GM04503 (cell line): ENCODE measurements at regions not wholly inside any gene's neighbourhood (a gene's known extent, or its start where the extent isn't known, plus 50 kb on each side); places are given as distances from the start of the nearest gene placed in this dataset.

Experiments used
- DNase-seq: peaks from one replicate; pipeline ENCODE4 v3.0.0-alpha.2; 2012; ENCODE audit warnings: low read depth

GRCh38 chr1:57996400-57996799 is 550.1 kb downstream of the OMA1 start:
- DNase-seq: no peak

DNA sequence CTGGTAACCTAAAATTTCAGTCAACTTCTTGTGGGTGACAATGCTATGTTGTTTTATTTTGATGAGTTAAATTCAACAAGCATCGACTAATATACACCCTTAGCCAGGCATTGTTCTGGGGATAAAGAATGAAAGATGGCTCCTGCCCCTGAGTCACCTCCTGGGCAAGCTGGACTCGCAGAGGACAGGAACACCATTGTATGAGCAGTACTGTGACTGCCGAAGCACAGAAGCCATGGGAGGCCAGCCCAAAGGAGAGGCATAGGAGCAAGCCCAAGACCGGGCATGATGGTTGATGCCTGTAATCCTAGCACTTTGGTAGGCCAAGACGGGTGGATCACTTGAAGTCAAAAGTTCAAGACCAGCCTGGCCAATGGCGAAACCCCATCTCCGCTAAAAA is 555.2 kb downstream of the OMA1 start:
- no peak for DNase-seq

DNA sequence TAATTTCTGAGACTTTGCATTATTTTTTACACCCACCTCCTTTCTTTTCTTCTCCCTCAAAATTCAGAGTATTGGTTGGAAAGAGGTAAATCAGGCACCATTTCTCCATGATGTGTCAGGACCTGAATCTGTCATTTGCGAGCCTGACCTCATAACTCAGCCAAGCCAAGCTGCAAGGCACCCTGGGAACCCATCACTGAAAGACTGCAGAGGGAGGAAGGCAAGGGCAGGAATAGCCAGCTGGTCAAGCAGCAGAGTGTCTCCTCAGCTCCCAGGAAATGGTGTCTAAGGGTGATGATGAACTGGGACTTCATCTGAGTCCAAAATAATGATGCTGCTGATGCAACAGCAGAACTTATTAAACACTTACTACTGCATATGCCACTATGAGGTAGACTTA is 556.6 kb downstream of the OMA1 start:
- DNase-seq: no peak

DNA sequence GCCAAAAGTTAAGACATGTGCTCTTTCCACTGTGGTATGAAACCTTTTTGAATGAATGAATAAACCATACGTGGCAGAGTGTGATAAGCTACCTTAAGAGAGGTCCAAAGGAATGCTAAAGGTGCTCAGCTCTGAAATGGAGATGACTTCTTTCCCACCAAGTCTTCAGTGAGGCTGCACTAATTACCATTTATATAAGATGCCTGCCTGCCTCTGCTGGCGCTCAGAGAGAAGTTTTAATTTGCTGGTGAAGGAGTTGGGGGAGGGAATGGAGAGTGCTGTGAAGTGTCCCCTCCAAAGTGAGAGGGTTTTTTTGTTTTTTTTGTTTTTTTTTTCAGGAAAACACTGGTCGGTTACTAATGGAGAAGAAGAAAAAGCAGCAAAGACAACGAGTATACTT is 559.0 kb downstream of the OMA1 start:
- DNase-seq: no peak

DNA sequence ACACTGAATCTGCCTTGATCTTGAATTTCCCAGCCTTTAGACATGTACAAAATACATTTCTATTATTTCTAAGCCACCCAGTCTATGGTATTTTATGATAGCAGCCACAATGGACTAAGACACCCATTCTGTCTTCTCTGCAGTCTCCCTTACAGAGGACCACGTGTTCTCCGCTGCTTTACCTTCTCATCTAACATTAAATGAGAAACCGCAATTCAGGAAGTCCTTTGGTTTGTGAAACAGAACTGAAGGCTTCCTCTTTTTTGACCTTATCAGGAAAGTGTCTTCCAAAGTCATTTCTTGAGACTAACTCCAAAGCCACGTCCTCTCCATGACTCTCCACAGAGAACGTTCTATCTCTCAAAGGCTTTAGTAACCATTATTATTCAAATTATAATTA is 560.1 kb downstream of the OMA1 start:
- no peak for DNase-seq

DNA sequence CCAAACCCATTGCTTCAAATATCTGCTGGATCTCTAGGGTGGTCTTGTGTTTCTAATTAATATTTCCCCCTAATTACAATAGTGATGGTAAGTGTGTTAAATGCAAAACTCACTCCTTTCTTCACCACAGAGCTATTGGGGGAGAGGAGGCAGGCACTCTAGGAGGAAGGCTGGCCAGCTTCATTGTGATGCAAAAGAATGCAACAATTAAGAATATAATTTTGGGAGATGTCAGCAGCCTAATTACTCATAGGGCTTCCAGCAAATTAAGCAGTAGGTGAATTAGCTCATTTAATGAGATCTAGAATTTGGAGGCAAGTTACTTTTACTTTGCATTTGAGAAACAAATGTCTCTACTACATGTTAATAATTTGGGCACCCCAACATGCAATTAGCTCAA is 560.4 kb upstream of the DAB1 start:
- DNase-seq: no peak

GRCh38 chr1:57983441-57983840 is 559.6 kb upstream of the DAB1 start:
- DNase-seq: no peak

- DNase-seq: no peak
These were observed 559.0 kb upstream of the DAB1 start for GRCh38 chr1:57982852-57983251.

- no peak for DNase-seq
These were observed 552.4 kb upstream of the DAB1 start for GRCh38 chr1:57976216-57976615.

- DNase-seq: no peak
These were observed 544.5 kb upstream of the DAB1 start for GRCh38 chr1:57968321-57968720.

DNA sequence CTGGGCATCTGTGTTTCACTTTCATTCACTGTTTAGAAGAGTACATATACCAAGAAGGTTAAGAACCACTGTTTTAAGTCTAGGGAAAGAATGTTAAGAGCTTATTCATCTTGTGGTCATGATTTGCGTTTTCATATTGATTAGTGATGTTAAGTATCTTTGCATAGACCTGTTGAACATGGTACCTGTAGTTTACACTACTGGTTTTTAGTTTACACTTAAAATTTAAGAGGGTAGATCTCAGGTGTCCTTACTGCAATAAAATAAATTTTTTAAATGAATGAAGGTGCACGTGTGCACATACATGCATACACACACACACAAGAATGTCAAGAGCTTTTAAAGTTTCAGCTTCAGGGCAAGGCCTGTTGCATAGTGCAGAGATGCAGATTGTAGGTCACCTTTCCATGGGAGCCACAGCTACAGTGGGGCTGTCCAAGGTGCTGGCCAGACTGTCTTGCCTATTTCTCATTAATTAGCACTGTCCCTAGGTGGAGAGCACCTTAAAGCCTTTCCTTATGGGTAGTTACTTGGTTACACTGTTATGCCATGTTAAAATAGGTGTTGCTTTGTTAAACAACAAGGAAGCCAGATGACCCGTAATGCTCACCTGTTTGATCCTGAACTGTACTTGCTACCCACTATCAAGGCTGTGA is 543.0 kb upstream of the DAB1 start:
- no peak for DNase-seq

DNA sequence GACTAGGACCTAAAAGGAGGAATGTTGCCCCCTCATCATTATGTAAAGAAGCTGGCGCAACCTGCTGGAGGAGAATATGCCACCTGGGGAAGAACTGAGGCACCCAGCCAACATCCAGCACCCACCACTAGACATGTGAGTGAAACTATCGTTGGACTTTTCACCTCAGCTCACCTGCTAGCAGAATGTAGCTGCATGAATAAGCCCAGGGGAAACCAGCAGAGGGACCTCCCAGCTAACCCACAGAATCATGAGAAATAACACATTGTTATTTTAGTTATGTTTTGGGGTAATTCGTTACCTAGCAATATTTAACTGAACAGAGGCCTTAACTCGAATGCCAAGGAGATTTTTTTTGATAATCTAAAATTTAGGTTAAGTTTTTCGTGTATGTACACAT is 542.5 kb upstream of the DAB1 start:
- no peak for DNase-seq

- no peak for DNase-seq
These were observed 539.7 kb upstream of the DAB1 start for GRCh38 chr1:57963581-57963980.

- DNase-seq: no peak
These were observed 535.8 kb upstream of the DAB1 start for GRCh38 chr1:57959531-57960241.

- no peak for DNase-seq
These were observed 533.7 kb upstream of the DAB1 start for GRCh38 chr1:57957576-57957975.

DNA sequence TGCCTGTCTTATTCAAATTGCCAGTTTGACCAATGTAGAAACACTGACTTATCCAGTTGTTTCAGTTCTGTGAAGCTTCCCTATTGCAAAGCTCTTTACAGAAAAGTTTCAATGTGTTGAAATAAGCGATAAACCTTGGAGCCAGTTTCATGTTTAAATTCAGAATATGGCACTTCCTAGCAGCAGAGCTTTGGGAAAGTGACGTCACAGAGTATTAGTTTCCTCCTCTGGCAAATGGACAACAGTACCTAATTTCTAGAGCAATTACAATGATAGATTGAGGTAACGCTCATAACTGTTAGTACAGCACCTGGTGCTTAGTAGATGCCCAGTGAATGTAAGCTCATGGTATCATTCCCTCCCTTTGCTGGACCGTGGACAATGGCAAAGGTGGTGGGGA is 527.5 kb upstream of the DAB1 start:
- DNase-seq: no peak

- DNase-seq: no peak
These were observed 525.3 kb upstream of the DAB1 start for GRCh38 chr1:57949168-57949567.

DNA sequence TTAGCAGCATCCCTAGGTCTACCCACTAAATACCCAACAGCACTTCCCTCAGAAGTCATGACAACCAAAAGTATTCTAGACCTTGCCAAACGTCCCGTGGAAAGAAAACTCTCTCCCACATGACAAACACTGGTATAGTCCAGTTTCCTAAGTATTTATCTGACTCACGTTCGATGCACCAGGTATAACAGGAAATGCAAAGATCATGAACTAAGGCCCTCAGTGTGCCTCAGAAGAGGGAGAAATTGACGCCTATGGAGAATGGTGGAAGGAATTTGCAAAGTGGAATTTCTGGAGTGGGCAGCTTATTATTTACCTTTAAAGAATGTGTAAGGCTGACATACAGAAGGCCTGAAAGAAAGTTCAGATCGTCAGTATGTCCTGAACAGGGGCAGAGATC is 523.6 kb upstream of the DAB1 start:
- no peak for DNase-seq

DNA sequence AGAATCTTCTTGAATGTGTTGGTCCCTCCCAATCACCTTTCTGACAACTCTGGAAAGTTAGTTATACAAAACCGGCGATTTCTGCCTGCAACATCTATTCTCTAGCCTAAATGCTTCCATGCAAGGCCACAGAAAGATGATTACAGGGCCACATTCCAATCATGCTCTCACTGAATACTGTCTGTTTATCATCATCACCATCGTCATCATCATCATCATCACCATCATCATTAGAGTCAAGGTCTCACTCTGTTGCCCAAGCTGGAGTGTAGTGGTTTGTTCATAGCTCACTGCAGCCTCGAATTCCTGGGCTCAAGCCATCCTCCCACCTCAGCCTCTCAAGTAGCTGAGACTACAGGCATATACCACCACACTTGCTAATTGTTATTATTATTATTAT is 521.2 kb upstream of the DAB1 start:
- no peak for DNase-seq

DNA sequence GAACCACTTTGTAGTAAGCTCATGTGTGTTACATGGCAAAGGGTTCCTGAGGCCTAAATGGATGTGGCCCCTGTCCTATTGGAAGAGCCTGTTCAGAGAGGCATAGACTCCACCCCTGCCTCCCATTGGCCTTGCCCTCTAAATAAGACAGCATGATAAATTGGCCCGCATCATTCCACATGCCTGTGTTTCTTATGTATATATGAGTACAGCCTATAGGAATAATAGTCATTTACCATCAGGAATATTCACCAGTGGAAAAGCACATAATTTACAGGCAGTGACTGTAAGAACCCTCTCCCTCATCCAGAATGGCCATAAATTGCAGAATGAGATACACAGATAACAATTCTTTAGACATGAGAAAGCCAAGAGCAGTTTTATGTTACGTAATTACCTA is 519.5 kb upstream of the DAB1 start:
- no peak for DNase-seq

DNA sequence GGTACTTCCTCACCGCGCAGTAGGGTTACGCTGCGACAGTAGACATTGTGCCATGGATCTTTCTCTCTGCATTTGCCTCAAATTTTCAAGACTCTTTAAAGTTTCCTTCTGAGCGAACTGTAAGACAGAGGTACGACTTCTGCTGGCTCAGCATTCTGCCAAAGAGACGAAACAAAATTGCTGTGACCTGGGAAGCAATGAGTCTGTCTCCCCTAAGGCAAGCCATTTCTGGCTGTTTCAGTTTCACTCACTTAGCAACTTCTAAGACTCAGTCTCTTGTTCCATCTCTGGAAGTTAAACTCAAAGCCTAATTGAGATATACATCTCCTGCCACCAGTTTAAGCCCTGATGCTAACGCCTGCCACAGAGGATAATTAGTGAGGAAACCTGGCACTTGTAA is 510.9 kb upstream of the DAB1 start:
- no peak for DNase-seq

DNA sequence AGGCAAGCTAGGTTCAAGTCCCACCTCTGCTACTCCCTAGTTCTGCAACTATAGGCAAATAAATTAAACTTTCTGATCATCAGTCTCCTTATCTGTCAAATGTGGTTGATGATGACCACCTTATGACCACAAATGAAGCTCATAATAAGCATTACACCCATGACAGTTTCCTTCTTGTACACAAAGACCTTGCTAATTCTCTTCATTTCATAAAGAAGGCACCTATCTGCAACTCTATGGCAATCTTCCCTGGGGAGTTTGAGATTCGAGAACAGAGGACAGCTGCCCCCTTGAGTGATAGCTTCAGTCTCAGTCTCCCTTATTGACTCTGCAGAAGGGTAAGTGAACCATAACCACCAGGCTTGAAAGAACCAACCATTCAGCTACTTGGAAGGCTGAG is 503.1 kb upstream of the DAB1 start:
- DNase-seq: no peak

GRCh38 chr1:57926025-57926552 is 502.2 kb upstream of the DAB1 start:
- no peak for DNase-seq

- no peak for DNase-seq
These were observed 501.4 kb upstream of the DAB1 start for GRCh38 chr1:57925226-57925625.
